ENCODE measurements at regions not wholly inside any gene's neighbourhood (a gene's known extent, or its start where the extent isn't known, plus 50 kb on each side); places are given as distances from the start of the nearest gene placed in this dataset.
"Not testable (repeated sequence)": the region's sequence is repeated elsewhere in the genome, so short reads cannot be mapped to it uniquely, and the experiment has no call there.

GRCh38 chr1:113207019-113207418 is 134.0 kb downstream of the LRIG2 start:
- H3K9me3 ChIP-seq (ENCODE audit: control insufficient read depth, low read length, poor library complexity, severe bottlenecking) = no peaks in the 10 kb centered on the region
- H3K27me3 Mint-ChIP-seq = peaks cover 59% of the 10 kb centered on the region
- peaks cover 2% of the 10 kb centered on the region for H3K36me3 Mint-ChIP-seq (ENCODE audit: low read depth)
- H3K27ac Mint-ChIP-seq = no peak overlapping the region
- H3K4me1 Mint-ChIP-seq = peaks cover 3% of the 10 kb centered on the region
- no peak overlapping the region for H3K4me3 Mint-ChIP-seq
- ATAC-seq (no peak), DNase-seq (no peak)

DNA sequence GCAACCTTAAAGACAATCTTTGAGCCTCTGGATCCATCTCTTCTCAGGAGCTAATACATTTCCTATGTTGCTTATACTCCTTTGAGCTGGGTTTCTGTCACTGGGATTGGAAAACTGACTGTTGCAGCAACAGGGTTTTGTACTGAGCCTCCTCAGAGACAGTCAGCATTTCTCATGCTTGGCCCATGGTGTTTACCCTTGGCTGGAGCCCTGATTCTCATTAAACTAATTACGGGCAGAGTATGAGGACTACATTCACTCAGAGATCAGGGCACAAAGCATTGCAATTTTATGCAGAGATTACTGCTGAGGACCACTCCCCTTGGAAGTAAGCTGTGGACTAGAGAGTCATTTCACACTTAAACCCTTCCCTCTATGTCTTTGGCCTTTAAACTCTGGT is 134.5 kb downstream of the LRIG2 start:
- H3K9me3 ChIP-seq (ENCODE audit: control insufficient read depth, low read length, poor library complexity, severe bottlenecking) = no peaks in the 10 kb centered on the region
- DNase-seq (no peak), ATAC-seq (no peak)
- Mint-ChIP-seq H3K4me3 (no peak overlapping the region), H3K4me1 (peaks cover 3% of the 10 kb centered on the region), H3K27me3 (peaks cover 62% of the 10 kb centered on the region), H3K36me3 (ENCODE audit: low read depth) (peaks cover 2% of the 10 kb centered on the region), H3K27ac (no peak overlapping the region)

DNA sequence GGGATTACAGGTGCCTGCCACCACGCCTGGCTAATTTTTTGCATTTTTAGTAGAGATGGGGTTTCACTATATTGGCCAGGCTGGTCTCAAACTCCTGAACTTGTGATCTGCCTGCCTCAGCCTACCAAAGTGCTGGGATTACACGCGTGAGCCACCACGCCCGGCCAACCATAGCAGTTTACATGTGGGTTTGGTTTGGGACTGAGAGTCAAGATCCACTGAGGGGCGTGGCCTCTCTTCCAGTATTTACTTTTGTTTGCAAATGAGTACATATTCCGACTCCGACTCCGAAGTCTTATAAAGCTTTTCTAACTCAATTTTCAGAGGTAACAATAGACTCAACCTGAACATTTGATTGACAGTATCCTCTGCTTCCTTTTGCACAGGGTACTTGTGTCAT is 135.4 kb downstream of the LRIG2 start:
- not testable (repeated sequence) for H3K4me3 Mint-ChIP-seq; DNase-seq; H3K36me3 Mint-ChIP-seq (ENCODE audit: low read depth); H3K4me1 Mint-ChIP-seq; H3K27ac Mint-ChIP-seq; H3K9me3 ChIP-seq (ENCODE audit: control insufficient read depth, low read length, poor library complexity, severe bottlenecking); ATAC-seq
- H3K27me3 Mint-ChIP-seq = peaks cover 62% of the 10 kb centered on the region

GRCh38 chr1:113210248-113210647 is 137.2 kb downstream of the LRIG2 start:
- DNase-seq (no peak), ATAC-seq (no peak)
- Mint-ChIP-seq H3K27me3 (peaks cover 62% of the 10 kb centered on the region), H3K4me1 (peaks cover 3% of the 10 kb centered on the region), H3K4me3 (no peak overlapping the region), H3K27ac (no peak overlapping the region), H3K36me3 (ENCODE audit: low read depth) (peaks cover 2% of the 10 kb centered on the region)
- no peaks in the 10 kb centered on the region for H3K9me3 ChIP-seq (ENCODE audit: control insufficient read depth, low read length, poor library complexity, severe bottlenecking)

GRCh38 chr1:113211467-113211866 is 138.5 kb downstream of the LRIG2 start:
- H3K27me3 Mint-ChIP-seq = peaks cover 55% of the 10 kb centered on the region
- no peak overlapping the region for H3K4me3 Mint-ChIP-seq
- H3K4me1 Mint-ChIP-seq = peaks cover 3% of the 10 kb centered on the region
- DNase-seq = no peak
- H3K36me3 Mint-ChIP-seq (ENCODE audit: low read depth) = peaks cover 2% of the 10 kb centered on the region
- H3K9me3 ChIP-seq (ENCODE audit: control insufficient read depth, low read length, poor library complexity, severe bottlenecking) = no peaks in the 10 kb centered on the region
- ATAC-seq = no peak
- no peak overlapping the region for H3K27ac Mint-ChIP-seq

- DNase-seq = no peak
- Mint-ChIP-seq H3K4me3 (no peak overlapping the region), H3K27me3 (peaks cover 19% of the 10 kb centered on the region), H3K4me1 (peaks cover 3% of the 10 kb centered on the region), H3K27ac (no peak overlapping the region), H3K36me3 (ENCODE audit: low read depth) (peaks cover 2% of the 10 kb centered on the region)
- no peak for ATAC-seq
- H3K9me3 ChIP-seq (ENCODE audit: control insufficient read depth, low read length, poor library complexity, severe bottlenecking) = no peaks in the 10 kb centered on the region
These were observed 142.0 kb downstream of the LRIG2 start for GRCh38 chr1:113215015-113215414.

GRCh38 chr1:113216664-113217063 is 143.7 kb downstream of the LRIG2 start:
- Mint-ChIP-seq H3K4me1 (no peaks in the 10 kb centered on the region), H3K27me3 (peaks cover 6% of the 10 kb centered on the region), H3K27ac (no peak overlapping the region), H3K36me3 (ENCODE audit: low read depth) (no peaks in the 10 kb centered on the region), H3K4me3 (no peak overlapping the region)
- ATAC-seq (no peak), DNase-seq (no peak)
- no peaks in the 10 kb centered on the region for H3K9me3 ChIP-seq (ENCODE audit: control insufficient read depth, low read length, poor library complexity, severe bottlenecking)

DNA sequence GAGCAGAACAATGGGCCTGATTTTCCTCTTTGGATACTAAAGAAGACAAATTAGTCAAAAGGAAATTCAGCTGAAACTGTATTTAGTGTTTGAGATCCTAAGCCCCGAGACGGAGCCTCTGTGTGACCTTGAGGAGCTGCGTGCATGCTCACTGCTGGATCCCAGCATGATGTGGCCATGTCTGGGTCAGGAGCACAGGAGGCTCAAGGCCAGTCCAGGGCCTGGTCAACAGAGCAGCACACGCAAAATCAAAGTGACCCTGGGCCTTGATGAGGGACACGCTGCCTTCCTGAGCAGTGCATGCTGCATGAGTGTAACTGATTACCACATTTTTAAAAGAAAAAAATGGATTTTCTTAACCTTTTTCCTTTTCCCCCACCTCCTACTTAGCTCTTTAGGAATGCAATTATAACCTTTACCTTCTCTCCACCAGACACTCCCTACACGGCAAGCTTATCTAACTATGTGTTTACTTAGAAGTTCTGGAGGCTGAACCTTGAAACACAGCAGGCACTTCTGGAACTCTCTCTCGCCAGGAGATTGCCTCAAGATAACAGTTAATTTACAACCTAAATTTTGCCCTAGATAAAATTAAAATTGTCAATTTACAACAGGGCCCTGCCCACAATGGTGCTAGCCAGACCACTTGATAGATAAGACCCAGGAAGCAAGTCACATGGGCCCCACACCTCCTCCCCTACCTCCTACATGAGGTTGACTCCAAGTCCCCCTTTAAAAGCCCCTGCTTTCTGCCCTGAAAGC is 144.6 kb downstream of the LRIG2 start:
- H3K9me3 ChIP-seq (ENCODE audit: control insufficient read depth, low read length, poor library complexity, severe bottlenecking) = no peaks in the 10 kb centered on the region
- ATAC-seq (no peak), DNase-seq (no peak)
- Mint-ChIP-seq H3K36me3 (ENCODE audit: low read depth) (no peaks in the 10 kb centered on the region), H3K27me3 (peaks cover 2% of the 10 kb centered on the region), H3K27ac (no peak overlapping the region), H3K4me1 (no peaks in the 10 kb centered on the region), H3K4me3 (no peak overlapping the region)

DNA sequence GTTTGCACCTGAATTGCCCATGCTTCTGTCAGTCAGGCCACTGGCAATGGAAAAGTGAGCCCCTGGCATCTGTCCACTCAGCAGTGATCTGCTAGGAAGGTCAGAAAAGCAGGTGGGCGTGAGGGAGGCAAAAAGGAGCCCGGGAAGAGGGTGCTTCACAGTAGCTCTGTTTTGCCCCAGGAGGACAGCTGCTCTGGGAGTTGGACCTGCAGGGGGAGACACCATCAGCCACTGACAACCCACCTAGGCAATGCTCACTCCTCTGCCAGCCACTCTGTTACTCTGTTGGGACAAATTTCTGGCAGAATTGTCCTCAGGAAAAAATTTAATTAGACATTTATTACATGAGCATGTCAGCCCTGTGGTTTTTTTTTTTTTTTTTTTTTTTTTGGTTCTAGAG is 146.4 kb downstream of the LRIG2 start:
- DNase-seq (no peak), ATAC-seq (no peak)
- Mint-ChIP-seq H3K4me3 (no peak overlapping the region), H3K27ac (no peak overlapping the region), H3K4me1 (no peaks in the 10 kb centered on the region), H3K27me3 (peaks cover 16% of the 10 kb centered on the region), H3K36me3 (ENCODE audit: low read depth) (no peaks in the 10 kb centered on the region)
- no peaks in the 10 kb centered on the region for H3K9me3 ChIP-seq (ENCODE audit: control insufficient read depth, low read length, poor library complexity, severe bottlenecking)

GRCh38 chr1:113219828-113220227 is 146.8 kb downstream of the LRIG2 start:
- Mint-ChIP-seq H3K36me3 (ENCODE audit: low read depth) (no peaks in the 10 kb centered on the region), H3K4me1 (no peaks in the 10 kb centered on the region), H3K27ac (no peak overlapping the region), H3K27me3 (peaks cover 16% of the 10 kb centered on the region), H3K4me3 (no peak overlapping the region)
- H3K9me3 ChIP-seq (ENCODE audit: control insufficient read depth, low read length, poor library complexity, severe bottlenecking) = no peaks in the 10 kb centered on the region
- ATAC-seq (no peak), DNase-seq (no peak)

- Mint-ChIP-seq H3K36me3 (ENCODE audit: low read depth) (peaks cover 2% of the 10 kb centered on the region), H3K4me3 (no peak overlapping the region), H3K4me1 (peaks cover 6% of the 10 kb centered on the region), H3K27ac (no peak overlapping the region), H3K27me3 (peaks cover 35% of the 10 kb centered on the region)
- H3K9me3 ChIP-seq (ENCODE audit: control insufficient read depth, low read length, poor library complexity, severe bottlenecking) = no peaks in the 10 kb centered on the region
- DNase-seq (no peak), ATAC-seq (no peak)
These were observed 150.0 kb downstream of the LRIG2 start for GRCh38 chr1:113223040-113223439.

DNA sequence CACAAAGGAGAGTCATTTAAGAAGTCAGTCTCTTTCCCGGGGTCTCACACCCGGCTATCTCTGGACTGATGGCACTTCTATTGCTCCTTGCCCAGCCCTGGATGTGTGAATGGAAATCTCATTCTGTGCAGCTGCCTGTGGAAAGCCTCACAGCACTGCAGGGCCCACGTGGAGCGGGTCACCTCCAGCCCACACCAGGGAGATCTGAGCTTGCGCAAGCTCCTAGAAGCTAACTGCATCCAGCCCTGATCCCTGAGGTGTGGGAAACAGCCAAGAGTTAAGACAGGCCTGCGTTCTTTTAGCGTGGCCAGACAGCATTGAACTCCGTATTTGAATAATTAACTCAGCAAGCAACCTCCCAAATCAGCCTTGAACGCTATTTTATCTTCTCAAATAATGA is 150.5 kb downstream of the LRIG2 start:
- H3K36me3 Mint-ChIP-seq (ENCODE audit: low read depth) = peaks cover 2% of the 10 kb centered on the region
- ATAC-seq (no peak), DNase-seq (no peak)
- peaks cover 40% of the 10 kb centered on the region for H3K27me3 Mint-ChIP-seq
- H3K27ac Mint-ChIP-seq = no peak overlapping the region
- no peaks in the 10 kb centered on the region for H3K9me3 ChIP-seq (ENCODE audit: control insufficient read depth, low read length, poor library complexity, severe bottlenecking)
- H3K4me1 Mint-ChIP-seq = peaks cover 6% of the 10 kb centered on the region
- H3K4me3 Mint-ChIP-seq = no peak overlapping the region

- H3K4me3 Mint-ChIP-seq = peak overlapping the region; percentile 19
- H3K36me3 Mint-ChIP-seq (ENCODE audit: low read depth) = peaks cover 2% of the 10 kb centered on the region
- H3K4me1 Mint-ChIP-seq = peaks cover 9% of the 10 kb centered on the region
- peaks cover 57% of the 10 kb centered on the region for H3K27me3 Mint-ChIP-seq
- no peak for ATAC-seq
- no peaks in the 10 kb centered on the region for H3K9me3 ChIP-seq (ENCODE audit: control insufficient read depth, low read length, poor library complexity, severe bottlenecking)
- H3K27ac Mint-ChIP-seq = no peak overlapping the region
- no peak for DNase-seq
These were observed 153.2 kb downstream of the LRIG2 start for GRCh38 chr1:113226148-113226547.

GRCh38 chr1:113231866-113232265 is 158.4 kb upstream of the MAGI3 start:
- H3K4me3 Mint-ChIP-seq = no peak overlapping the region
- no peak overlapping the region for H3K27ac Mint-ChIP-seq
- DNase-seq (no peak), ATAC-seq (no peak)
- H3K4me1 Mint-ChIP-seq = peaks cover 2% of the 10 kb centered on the region
- peaks cover 57% of the 10 kb centered on the region for H3K27me3 Mint-ChIP-seq
- H3K9me3 ChIP-seq (ENCODE audit: control insufficient read depth, low read length, poor library complexity, severe bottlenecking) = no peaks in the 10 kb centered on the region
- H3K36me3 Mint-ChIP-seq (ENCODE audit: low read depth) = no peaks in the 10 kb centered on the region

All from T-helper 17 cell (primary cell).